H1 (cell line): ENCODE measurements at regions not wholly inside any gene's neighbourhood (a gene's known extent, or its start where the extent isn't known, plus 50 kb on each side); places are given as distances from the start of the nearest gene placed in this dataset.
A peak's percentile ranks its signal among the peaks of the same experiment; 100 is the strongest.

Source experiments
- CTCF ChIA-PET: fragments of 300-600 bp; sonication (Branson Sonifier 250); formaldehyde crosslinking; loops from one replicate; lab custom pipeline; 2021; ENCODE audit not compliant: partially characterized antibody; lab: Charles Lee
- POLR2A ChIA-PET: fragments of 300-600 bp; sonication (Branson Sonifier 250); formaldehyde crosslinking; loops from one replicate; lab custom pipeline; 2021; ENCODE audit warnings: inconsistent platforms; ENCODE audit not compliant: partially characterized antibody; lab: Charles Lee
- DNase-seq, 2 experiments: peaks; one replicate each; pipeline versions ENCODE4 v3.0.0 to v3.0.0-alpha.2; 2010 to 2022; ENCODE audit warnings: low spot score in 2 of 2, low read depth in 1 of 2, mixed read lengths in 1 of 2
- FAIRE-seq: peaks from 2 replicates; lab custom pipeline; 2011; peaks lifted over from hg19 to GRCh38; lab: Jason Lieb, UNC
- H2AFZ ChIP-seq: 2 replicates; pipeline ENCODE4 v1.8.1; 2012; ENCODE audit warnings: low read length, inconsistent platforms
- H2AK5ac ChIP-seq: 2 replicates; pipeline ENCODE4 v1.6.1; 2013; ENCODE audit warnings: low read depth, low read length
- H2BK120ac ChIP-seq: replicated peaks from 2 replicates; pipeline ENCODE3; 2013; ENCODE audit warnings: low read depth, low read length, inconsistent platforms
- H2BK12ac ChIP-seq: 2 replicates; pipeline ENCODE4 v1.6.1; 2013; ENCODE audit warnings: low read depth, low read length
- H2BK15ac ChIP-seq: 2 replicates; pipeline ENCODE4 v1.6.1; 2013; ENCODE audit warnings: low read length
- H2BK20ac ChIP-seq: 2 replicates; pipeline ENCODE4 v1.6.1; 2013; ENCODE audit warnings: low read length
- H2BK5ac ChIP-seq: 2 replicates; pipeline ENCODE4 v1.6.1; 2013; ENCODE audit warnings: low read depth, low read length
- H3K14ac ChIP-seq: 2 replicates; pipeline ENCODE4 v1.6.1; 2013; ENCODE audit warnings: inconsistent platforms; ENCODE audit not compliant: insufficient read length
- H3K18ac ChIP-seq: 2 replicates; pipeline ENCODE4 v1.6.1; 2013; ENCODE audit warnings: low read length; ENCODE audit errors: extremely low read depth
- H3K23ac ChIP-seq: 2 replicates; pipeline ENCODE4 v1.6.1; 2013; ENCODE audit warnings: inconsistent platforms; ENCODE audit not compliant: insufficient read length
- H3K23me2 ChIP-seq: 2 replicates; pipeline ENCODE4 v1.6.1; 2013; ENCODE audit warnings: low read depth, low read length
- H3K27ac ChIP-seq: 2 replicates; pipeline ENCODE4 v1.6.1; 2011; ENCODE audit warnings: low read depth, low read length, inconsistent platforms
- H3K27me3 ChIP-seq, 4 experiments: replicated peaks in 1 of 4; 1 replicate in 1 of 4; 2 replicates in 3 of 4; pipeline versions ENCODE4 v1.6.1 to v1.8.1; 2011 to 2013; ENCODE audit warnings: low read length in 3 of 4, mild to moderate bottlenecking in 3 of 4, inconsistent platforms in 2 of 4, mixed read lengths in 2 of 4, moderate library complexity in 1 of 4; ENCODE audit not compliant: control insufficient read depth in 3 of 4, insufficient read depth in 3 of 4; ENCODE audit errors: extremely low read depth in 1 of 4
- H3K36me3 ChIP-seq, 4 experiments: 2 replicates each; pipeline versions ENCODE4 v1.6.1 to v1.8.1; 2011 to 2013; ENCODE audit warnings: mild to moderate bottlenecking in 4 of 4, low read length in 3 of 4, moderate library complexity in 2 of 4, control low read depth in 1 of 4, inconsistent platforms in 1 of 4; ENCODE audit not compliant: insufficient read depth in 4 of 4, control insufficient read depth in 2 of 4
- H3K4ac ChIP-seq: replicated peaks from 2 replicates; pipeline ENCODE3; 2013; ENCODE audit warnings: low read length, low read depth, mixed read lengths, inconsistent platforms; ENCODE audit not compliant: insufficient read length
- H3K4me1 ChIP-seq, 4 experiments: replicated peaks in 1 of 4; 1 replicate in 1 of 4; 2 replicates in 3 of 4; pipeline versions ENCODE4 v1.6.1 to v1.8.1; 2011 to 2013; ENCODE audit warnings: low read length in 3 of 4, inconsistent platforms in 2 of 4, mixed read lengths in 1 of 4; ENCODE audit not compliant: insufficient read depth in 4 of 4, control insufficient read depth in 3 of 4
- H3K4me2 ChIP-seq, 2 experiments: 2 replicates each; pipeline versions ENCODE4 v1.6.1 to v1.8.1; 2011 to 2013; ENCODE audit warnings: low read depth in 2 of 2, low read length in 2 of 2, control low read depth in 1 of 2, inconsistent platforms in 1 of 2, mild to moderate bottlenecking in 1 of 2; ENCODE audit not compliant: insufficient read depth in 1 of 2
- H3K4me3 ChIP-seq, 4 experiments: fragments of 200-600, 300-600 bp in 1 of 4; sonication (generic), shearing (Covaris generic), sonication (Bioruptor Twin) in 1 of 4; 2 replicates each; pipeline versions ENCODE4 v1.5.1 to v1.8.1; 2011 to 2016; ENCODE audit warnings: low read length in 4 of 4, low read depth in 3 of 4, control low read depth in 2 of 4, inconsistent platforms in 2 of 4, mild to moderate bottlenecking in 2 of 4, mixed read lengths in 1 of 4, moderate library complexity in 1 of 4; ENCODE audit not compliant: insufficient read depth in 2 of 4; ENCODE audit errors: extremely low read depth in 1 of 4
- H3K56ac ChIP-seq: replicated peaks from 2 replicates; pipeline ENCODE3; 2013; ENCODE audit warnings: low read depth, mild to moderate bottlenecking, mixed read lengths, low read length, inconsistent platforms; ENCODE audit not compliant: insufficient read length
- H3K79me1 ChIP-seq: 2 replicates; pipeline ENCODE4 v1.6.1; 2013; ENCODE audit warnings: low read depth, low read length, control low read depth
- H3K79me2 ChIP-seq, 2 experiments: 2 replicates each; pipeline versions ENCODE4 v1.6.1 to v1.8.1; 2012 to 2013; ENCODE audit warnings: low read length in 2 of 2, mild to moderate bottlenecking in 2 of 2, inconsistent platforms in 1 of 2; ENCODE audit not compliant: insufficient read depth in 2 of 2, control insufficient read depth in 1 of 2
- H3K9ac ChIP-seq, 4 experiments: replicated peaks in 1 of 4; 1 replicate in 1 of 4; 2 replicates in 3 of 4; pipeline versions ENCODE4 v1.6.1 to v1.8.1; 2011 to 2013; ENCODE audit warnings: low read depth in 3 of 4, low read length in 3 of 4, control low read depth in 2 of 4, mild to moderate bottlenecking in 2 of 4, moderate library complexity in 2 of 4, inconsistent platforms in 1 of 4; ENCODE audit errors: extremely low read depth in 1 of 4
- H3K9me3 ChIP-seq, 2 experiments: 2 replicates each; pipeline versions ENCODE4 v1.6.1 to v1.8.1; 2012 to 2013; ENCODE audit warnings: mild to moderate bottlenecking in 2 of 2, moderate library complexity in 2 of 2, control low read depth in 1 of 2, inconsistent platforms in 1 of 2, low read depth in 1 of 2, low read length in 1 of 2, mixed read lengths in 1 of 2; ENCODE audit not compliant: insufficient read depth in 2 of 2
- H4K20me1 ChIP-seq, 2 experiments: replicated peaks in 1 of 2; 2 replicates each; pipeline versions ENCODE3 to v1.8.1; 2011 to 2013; ENCODE audit warnings: inconsistent platforms in 2 of 2, low read length in 2 of 2, mild to moderate bottlenecking in 1 of 2; ENCODE audit not compliant: insufficient read depth in 2 of 2, control insufficient read depth in 1 of 2
- H4K5ac ChIP-seq: 2 replicates; pipeline ENCODE4 v1.6.1; 2013; ENCODE audit warnings: low read length, low read depth, mixed read lengths, inconsistent platforms; ENCODE audit not compliant: insufficient read length
- H4K8ac ChIP-seq: 2 replicates; pipeline ENCODE4 v1.8.0; 2013; ENCODE audit warnings: mild to moderate bottlenecking, moderate library complexity, low read length, inconsistent platforms; ENCODE audit not compliant: insufficient read depth; ENCODE audit errors: extremely low read depth
- H4K91ac ChIP-seq: replicated peaks from 2 replicates; pipeline ENCODE3; 2013; ENCODE audit warnings: low read length, mixed read lengths, inconsistent platforms; ENCODE audit not compliant: insufficient read length
- BCL11A ChIP-seq, 2 experiments: IDR thresholded peaks; one replicate each; pipeline ENCODE4 v1.6.1; 2011; ENCODE audit warnings: low read depth in 2 of 2, low read length in 2 of 2, mild to moderate bottlenecking in 2 of 2
- CBX5 ChIP-seq: fragments of 300-800, 300-1000 bp; sonication (generic); IDR thresholded peaks from 2 replicates; pipeline ENCODE4 v1.7.1; 2016; ENCODE audit warnings: antibody characterized with exemption, low read length, low read depth
- CBX8 ChIP-seq: fragments of 300-800, 300-1000 bp; sonication (generic); IDR thresholded peaks from 2 replicates; pipeline ENCODE4 v1.7.1; 2016; ENCODE audit warnings: low read depth, low read length, borderline replicate concordance
- CTCF ChIP-seq, 3 experiments: IDR thresholded peaks; 1 replicate in 2 of 3; 2 replicates in 1 of 3; pipeline versions ENCODE4 v1.5.1 to v1.6.1; 2011; ENCODE audit warnings: low read length in 3 of 3, mild to moderate bottlenecking in 3 of 3, inconsistent platforms in 2 of 3, low read depth in 1 of 3, moderate library complexity in 1 of 3; ENCODE audit not compliant: insufficient read depth in 1 of 3; ENCODE audit errors: control extremely low read depth in 1 of 3
- EP300 ChIP-seq, 2 experiments: IDR thresholded peaks; 1 replicate in 1 of 2; 2 replicates in 1 of 2; pipeline ENCODE4 v1.6.1; 2011 to 2012; ENCODE audit warnings: low read depth in 2 of 2, low read length in 2 of 2, mild to moderate bottlenecking in 2 of 2, borderline replicate concordance in 1 of 2, inconsistent platforms in 1 of 2, moderate library complexity in 1 of 2
- EZH2 ChIP-seq: fragments of 200-600 bp; sonication (generic); IDR thresholded peaks from 2 replicates; pipeline ENCODE4 v1.7.1; 2012; ENCODE audit warnings: low read depth, mild to moderate bottlenecking, moderate library complexity, low read length, inconsistent platforms; ENCODE audit not compliant: severe bottlenecking
- GABPA ChIP-seq: IDR thresholded peaks from 2 replicates; pipeline ENCODE4 v1.6.1; 2011; ENCODE audit warnings: mild to moderate bottlenecking, low read length, moderate library complexity, borderline replicate concordance; ENCODE audit not compliant: insufficient read depth
- JUND ChIP-seq: IDR thresholded peaks from 2 replicates; pipeline ENCODE4 v1.6.1; 2011; ENCODE audit warnings: mild to moderate bottlenecking, improper control_type of control experiment, low read length
- TAF1 ChIP-seq: IDR thresholded peaks from 2 replicates; pipeline ENCODE4 v1.6.1; 2011; ENCODE audit warnings: mild to moderate bottlenecking, low read depth, low read length
- TBP ChIP-seq: IDR thresholded peaks from 2 replicates; pipeline ENCODE4 v1.6.1; 2011; ENCODE audit warnings: low read depth, low read length, improper control_type of control experiment
- TCF12 ChIP-seq: IDR thresholded peaks from 2 replicates; pipeline ENCODE4 v1.6.1; 2011; ENCODE audit warnings: low read depth, mild to moderate bottlenecking, low read length
- WGBS, 2 experiments: shearing (Covaris generic) in 1 of 2; methylation state at CpG; one replicate each; pipeline versions ENCODE4 v1.1.6 to v1.1.7; 2013 to 2015; ENCODE audit warnings: low lambda C conversion rate in 2 of 2, mixed read lengths in 2 of 2, inconsistent platforms in 1 of 2, low coverage in 1 of 2, missing lambda C conversion rate in 1 of 2; ENCODE audit not compliant: insufficient replicate concordance in 2 of 2, insufficient coverage in 1 of 2, insufficient read length in 1 of 2; ENCODE audit errors: extremely low coverage in 1 of 2, missing lambda C conversion rate in 1 of 2; 5-methylcytosine and 5-hydroxymethylcytosine counted together

GRCh38 chr14:94685166-94685581 lies 73.0 kb downstream of the SERPINA3 start:
- 87% methylated on average over 7 of the region's 7 CpGs; no CpG with 5 or more reads in 1 of the 2 experiments for WGBS, 2 experiments
- no peak for FAIRE-seq
- TF ChIP-seq TAF1: no peak
- TF ChIP-seq TBP: no peak
- TF ChIP-seq CBX8: no peak
- TF ChIP-seq EZH2: no peak
- peak; percentile 17 to 47 (median 26); a peak in 3 of 4 replicates for TF ChIP-seq CTCF (IDR thresholded peaks at IDR 0.05; ENCODE audit: control extremely low read depth in 1 of 3, insufficient read depth in 1 of 3, low read depth in 1 of 3, low read length in 3 of 3)
- no peak for TF ChIP-seq GABPA
- TF ChIP-seq TCF12: no peak
- no peak for TF ChIP-seq JUND
- TF ChIP-seq EP300 (IDR thresholded peaks at IDR 0.05; ENCODE audit: borderline replicate concordance in 1 of 2, low read depth in 2 of 2, low read length in 2 of 2): no peak
- TF ChIP-seq CBX5: no peak
- TF ChIP-seq BCL11A (IDR thresholded peaks at IDR 0.05; ENCODE audit: low read depth in 2 of 2, low read length in 2 of 2): no peak

More at GRCh38 chr14:94685166-94685581, 73.0 kb downstream of the SERPINA3 start:
- no peak overlapping the region for H4K91ac ChIP-seq
- no peak overlapping the region for H2AK5ac ChIP-seq
- no peaks in the 10 kb centered on the region for H3K79me2 ChIP-seq
- no peak overlapping the region for H3K27ac ChIP-seq
- no peak overlapping the region for H3K18ac ChIP-seq
- H3K4me1 ChIP-seq: peaks cover 0 to 8% (median 4%) of the 10 kb centered on the region in 4 experiments; a peak in 5 of 7 replicates
- no peak overlapping the region for H2BK120ac ChIP-seq
- H2BK5ac ChIP-seq: no peak overlapping the region
- no peak overlapping the region for H2BK12ac ChIP-seq
- no peak overlapping the region for H4K8ac ChIP-seq
- DNase-seq: no peak
- no peak overlapping the region for H3K23ac ChIP-seq
- H2BK15ac ChIP-seq: no peak overlapping the region
- H3K4me2 ChIP-seq: no peak overlapping the region
- no peak overlapping the region for H2BK20ac ChIP-seq
- H3K36me3 ChIP-seq: no peaks in the 10 kb centered on the region
- H3K56ac ChIP-seq: no peak overlapping the region
- no peak overlapping the region for H3K4ac ChIP-seq
- H2AFZ ChIP-seq: 0 out of 2 replicates have a peak overlapping the region, but pooled peaks have one; percentile 51
- no peaks in the 10 kb centered on the region for H3K79me1 ChIP-seq
- no peaks in the 10 kb centered on the region for H4K20me1 ChIP-seq
- H4K5ac ChIP-seq: no peak overlapping the region
- no peak overlapping the region for H3K14ac ChIP-seq
- no peaks in the 10 kb centered on the region for H3K23me2 ChIP-seq
- CTCF ChIA-PET: interaction anchor here (0.8 kb wide), 1 partner anchor 63 kb away, joined by 3 read pairs; no protein-coding TSS in a partner anchor
- no peak overlapping the region for H3K9ac ChIP-seq
- peaks cover 0 to 5% (median under 1%) of the 10 kb centered on the region in 4 experiments; a peak in 5 of 7 replicates for H3K27me3 ChIP-seq
- H3K4me3 ChIP-seq: no peak overlapping the region
- POLR2A ChIA-PET: no interaction called here
- no peaks in the 10 kb centered on the region for H3K9me3 ChIP-seq
